Naive B cell (primary cell): ENCODE measurements at regions not wholly inside any gene's neighbourhood (a gene's known extent, or its start where the extent isn't known, plus 50 kb on each side); places are given as distances from the start of the nearest gene placed in this dataset.

Experiments used
- ATAC-seq, 2 donors: fragments of 150-1000 bp; cut with Tn5 transposase; 2 replicates each; pipeline ENCODE4 v1.10.0; 2021; ENCODE audit warnings: low read depth in 2 of 2, mild to moderate bottlenecking in 2 of 2, moderate library complexity in 2 of 2
- DNase-seq: peaks from one replicate; pipeline ENCODE4 v3.0.0; 2022
- H3K27ac Mint-ChIP-seq, 6 donors: one replicate each; pipeline ENCODE4 v1.8.0; 2020 to 2022; ENCODE audit warnings: mild to moderate bottlenecking in 6 of 6, mixed read lengths in 6 of 6, moderate library complexity in 5 of 6, inconsistent platforms in 2 of 6
- H3K27me3 Mint-ChIP-seq, 3 donors: one replicate each; pipeline ENCODE4 v1.8.0; 2021 to 2022; ENCODE audit warnings: mixed read lengths in 3 of 3, mild to moderate bottlenecking in 1 of 3
- H3K36me3 Mint-ChIP-seq, 2 donors: one replicate each; pipeline ENCODE4 v1.8.0; 2020 to 2022; ENCODE audit warnings: mixed read lengths in 2 of 2, inconsistent platforms in 1 of 2, mild to moderate bottlenecking in 1 of 2
- H3K4me1 Mint-ChIP-seq, 3 donors: one replicate each; pipeline ENCODE4 v1.8.0; 2020 to 2022; ENCODE audit warnings: mixed read lengths in 3 of 3, inconsistent platforms in 1 of 3, mild to moderate bottlenecking in 1 of 3, moderate library complexity in 1 of 3
- H3K4me3 Mint-ChIP-seq, 8 donors: one replicate each; pipeline ENCODE4 v1.8.0; 2020 to 2022; ENCODE audit warnings: mild to moderate bottlenecking in 8 of 8, mixed read lengths in 8 of 8, moderate library complexity in 8 of 8, inconsistent platforms in 2 of 8
- H3K9me3 Mint-ChIP-seq, 7 donors: one replicate each; pipeline ENCODE4 v1.8.0; 2020 to 2022; ENCODE audit warnings: mixed read lengths in 7 of 7, mild to moderate bottlenecking in 5 of 7, inconsistent platforms in 2 of 7, moderate library complexity in 1 of 7

GRCh38 chr3:126262227-126262626 is 81.8 kb upstream of the ALDH1L1 start:
- Mint-ChIP-seq H3K4me3 (peak overlapping the region in 1 of 8 donors; percentile 6), H3K27ac (no peak overlapping the region), H3K27me3 (peaks cover 17 to 38% (median 32%) of the 10 kb centered on the region in 3 donors), H3K36me3 (no peaks in the 10 kb centered on the region), H3K9me3 (peaks cover 0 to 1% (median 0%) of the 10 kb centered on the region in 7 donors), H3K4me1 (no peaks in the 10 kb centered on the region)
- DNase-seq (no peak), ATAC-seq (no peak)

GRCh38 chr3:126261037-126261436 is 80.7 kb upstream of the ALDH1L1 start:
- DNase-seq = no peak
- no peaks in the 10 kb centered on the region for H3K4me1 Mint-ChIP-seq
- peaks cover 0 to 1% (median 0%) of the 10 kb centered on the region in 7 donors for H3K9me3 Mint-ChIP-seq
- H3K27ac Mint-ChIP-seq = no peak overlapping the region
- ATAC-seq = no peak
- no peaks in the 10 kb centered on the region for H3K36me3 Mint-ChIP-seq
- no peak overlapping the region for H3K4me3 Mint-ChIP-seq
- H3K27me3 Mint-ChIP-seq = peaks cover 17 to 49% (median 34%) of the 10 kb centered on the region in 3 donors

GRCh38 chr3:126259411-126260391 is 79.3 kb upstream of the ALDH1L1 start:
- Mint-ChIP-seq H3K9me3 (peaks cover 0 to 1% (median 0%) of the 10 kb centered on the region in 7 donors), H3K36me3 (no peaks in the 10 kb centered on the region), H3K4me3 (no peak overlapping the region), H3K4me1 (no peaks in the 10 kb centered on the region), H3K27ac (peak overlapping the region in 1 of 6 donors; percentile 76), H3K27me3 (peaks cover 12 to 51% (median 39%) of the 10 kb centered on the region in 3 donors)
- no peak for DNase-seq
- no peak for ATAC-seq

- no peaks in the 10 kb centered on the region for H3K36me3 Mint-ChIP-seq
- no peak for ATAC-seq
- DNase-seq = no peak
- no peaks in the 10 kb centered on the region for H3K4me1 Mint-ChIP-seq
- peaks cover 8 to 44% (median 38%) of the 10 kb centered on the region in 3 donors for H3K27me3 Mint-ChIP-seq
- H3K4me3 Mint-ChIP-seq = no peak overlapping the region
- H3K27ac Mint-ChIP-seq = no peak overlapping the region
- peaks cover 0 to 1% (median 0%) of the 10 kb centered on the region in 7 donors for H3K9me3 Mint-ChIP-seq
Measured at GRCh38 chr3:126258670-126259069, 78.3 kb upstream of the ALDH1L1 start.

- no peak for ATAC-seq
- H3K27me3 Mint-ChIP-seq = peaks cover 8 to 42% (median 35%) of the 10 kb centered on the region in 3 donors
- no peaks in the 10 kb centered on the region for H3K36me3 Mint-ChIP-seq
- no peaks in the 10 kb centered on the region for H3K4me1 Mint-ChIP-seq
- no peak overlapping the region for H3K4me3 Mint-ChIP-seq
- H3K9me3 Mint-ChIP-seq = peaks cover 0 to 1% (median 0%) of the 10 kb centered on the region in 7 donors
- H3K27ac Mint-ChIP-seq = no peak overlapping the region
- DNase-seq = no peak
Measured at GRCh38 chr3:126257984-126258383, 77.6 kb upstream of the ALDH1L1 start.

- DNase-seq (no peak), ATAC-seq (no peak)
- Mint-ChIP-seq H3K27ac (no peak overlapping the region), H3K4me3 (no peak overlapping the region), H3K27me3 (peaks cover 8 to 35% (median 30%) of the 10 kb centered on the region in 3 donors), H3K4me1 (no peaks in the 10 kb centered on the region), H3K9me3 (no peaks in the 10 kb centered on the region), H3K36me3 (no peaks in the 10 kb centered on the region)
Measured at GRCh38 chr3:126257174-126257573, 76.8 kb upstream of the ALDH1L1 start.

GRCh38 chr3:126256251-126256650 is 75.9 kb upstream of the ALDH1L1 start:
- no peak overlapping the region for H3K4me3 Mint-ChIP-seq
- DNase-seq (no peak), ATAC-seq (no peak)
- peaks cover 4 to 27% (median 22%) of the 10 kb centered on the region in 3 donors for H3K27me3 Mint-ChIP-seq
- H3K9me3 Mint-ChIP-seq = no peaks in the 10 kb centered on the region
- H3K27ac Mint-ChIP-seq = no peak overlapping the region
- H3K36me3 Mint-ChIP-seq = no peaks in the 10 kb centered on the region
- no peaks in the 10 kb centered on the region for H3K4me1 Mint-ChIP-seq

GRCh38 chr3:126253072-126253471 is 72.7 kb upstream of the ALDH1L1 start:
- DNase-seq = no peak
- no peak for ATAC-seq
- peaks cover 0 to 7% (median 4%) of the 10 kb centered on the region in 7 donors for H3K9me3 Mint-ChIP-seq
- no peaks in the 10 kb centered on the region for H3K4me1 Mint-ChIP-seq
- H3K36me3 Mint-ChIP-seq = peaks cover 0 to 7% of the 10 kb centered on the region in 2 donors
- no peak overlapping the region for H3K4me3 Mint-ChIP-seq
- H3K27me3 Mint-ChIP-seq = peaks cover 4 to 35% (median 26%) of the 10 kb centered on the region in 3 donors
- H3K27ac Mint-ChIP-seq = no peak overlapping the region

GRCh38 chr3:126252373-126252772 is 72.0 kb upstream of the ALDH1L1 start:
- Mint-ChIP-seq H3K9me3 (peaks cover 5 to 12% (median 8%) of the 10 kb centered on the region in 7 donors), H3K4me1 (no peaks in the 10 kb centered on the region), H3K4me3 (no peak overlapping the region), H3K27me3 (peaks cover 0 to 38% (median 33%) of the 10 kb centered on the region in 3 donors), H3K36me3 (peaks cover 0 to 11% of the 10 kb centered on the region in 2 donors), H3K27ac (no peak overlapping the region)
- no peak for DNase-seq
- no peak for ATAC-seq

GRCh38 chr3:126245811-126246727 is 65.7 kb upstream of the ALDH1L1 start:
- Mint-ChIP-seq H3K4me1 (no peaks in the 10 kb centered on the region), H3K9me3 (peaks cover 9 to 32% (median 21%) of the 10 kb centered on the region in 7 donors), H3K27me3 (peaks cover 0 to 31% (median 18%) of the 10 kb centered on the region in 3 donors), H3K4me3 (no peak overlapping the region), H3K27ac (no peak overlapping the region), H3K36me3 (peaks cover 0 to 11% of the 10 kb centered on the region in 2 donors)
- DNase-seq = no peak
- no peak for ATAC-seq
